CD14-positive monocyte (primary cell): ENCODE measurements at regions not wholly inside any gene's neighbourhood (a gene's known extent, or its start where the extent isn't known, plus 50 kb on each side); places are given as distances from the start of the nearest gene placed in this dataset.

Source experiments
- DNase-seq, 3 donors: peaks; one replicate each; pipeline ENCODE4 v3.0.0-alpha.2; 2011 to 2022
- H2AFZ ChIP-seq: 2 replicates; pipeline ENCODE4 v1.6.0; 2012; ENCODE audit warnings: mild to moderate bottlenecking, low read depth, low read length, inconsistent platforms; ENCODE audit not compliant: insufficient read depth, poor library complexity, severe bottlenecking
- H3K27ac ChIP-seq, 2 donors: 1 replicate in 1 of 2; 2 replicates in 1 of 2; pipeline ENCODE4 v1.5.1; 2012 to 2013; ENCODE audit warnings: low read length in 2 of 2, control low read depth in 1 of 2, inconsistent platforms in 1 of 2, low read depth in 1 of 2, mild to moderate bottlenecking in 1 of 2
- H3K27me3 ChIP-seq, 2 donors: one replicate each; pipeline versions ENCODE4 v1.6.0 to v1.6.1; 2011 to 2013; ENCODE audit warnings: low read length in 2 of 2; ENCODE audit not compliant: control insufficient read depth in 2 of 2, insufficient read depth in 2 of 2
- H3K36me3 ChIP-seq, 2 donors: replicated peaks in 1 of 2; 1 replicate in 1 of 2; 2 replicates in 1 of 2; pipeline versions ENCODE4 v1.5.1 to v1.6.1; 2012 to 2013; ENCODE audit warnings: low read length in 2 of 2, control low read depth in 1 of 2, inconsistent platforms in 1 of 2, mild to moderate bottlenecking in 1 of 2; ENCODE audit not compliant: insufficient read depth in 2 of 2, control insufficient read depth in 1 of 2
- H3K4me1 ChIP-seq, 2 donors: 1 replicate in 1 of 2; 2 replicates in 1 of 2; pipeline versions ENCODE4 v1.5.1 to v1.6.1; 2012 to 2013; ENCODE audit warnings: low read length in 2 of 2, control low read depth in 1 of 2, inconsistent platforms in 1 of 2, mild to moderate bottlenecking in 1 of 2, moderate library complexity in 1 of 2; ENCODE audit not compliant: insufficient read depth in 2 of 2, control insufficient read depth in 1 of 2
- H3K4me2 ChIP-seq: replicated peaks from 2 replicates; pipeline ENCODE3; 2012; ENCODE audit warnings: low read length, moderate library complexity, mild to moderate bottlenecking; ENCODE audit not compliant: poor library complexity, severe bottlenecking; ENCODE audit errors: extremely low read depth
- H3K4me3 ChIP-seq, 3 experiments: fragments of 200-600 bp in 1 of 3; sonication (generic) in 1 of 3; replicated peaks in 1 of 3; 1 replicate in 2 of 3; 2 replicates in 1 of 3; pipeline ENCODE4 v1.5.1; 2011 to 2013; ENCODE audit warnings: low read length in 3 of 3, mild to moderate bottlenecking in 3 of 3, control low read depth in 2 of 3, low read depth in 2 of 3, inconsistent platforms in 1 of 3, moderate library complexity in 1 of 3
- H3K79me2 ChIP-seq: 2 replicates; pipeline ENCODE4 v1.6.0; 2012; ENCODE audit warnings: mild to moderate bottlenecking, control low read depth, inconsistent platforms, low read length, moderate library complexity; ENCODE audit not compliant: insufficient read depth
- H3K9ac ChIP-seq: 2 replicates; pipeline ENCODE4 v1.6.0; 2017; ENCODE audit warnings: low read length, mild to moderate bottlenecking; ENCODE audit not compliant: insufficient read depth, poor library complexity, severe bottlenecking
- H3K9me3 ChIP-seq, 2 donors: replicated peaks in 1 of 2; 1 replicate in 1 of 2; 2 replicates in 1 of 2; pipeline versions ENCODE4 v1.5.1 to v1.6.1; 2012 to 2013; ENCODE audit warnings: low read length in 2 of 2, control low read depth in 1 of 2; ENCODE audit not compliant: control insufficient read depth in 1 of 2, insufficient read depth in 1 of 2
- H4K20me1 ChIP-seq: 2 replicates; pipeline ENCODE4 v1.6.0; 2012; ENCODE audit warnings: mild to moderate bottlenecking, low read length, control low read depth, moderate library complexity; ENCODE audit not compliant: insufficient read depth
- H3K27ac Mint-ChIP-seq, 7 donors: one replicate each; pipeline ENCODE4 v1.8.0; 2020; ENCODE audit warnings: mild to moderate bottlenecking in 7 of 7, mixed read lengths in 7 of 7, moderate library complexity in 6 of 7, inconsistent platforms in 2 of 7
- H3K27me3 Mint-ChIP-seq, 3 donors: one replicate each; pipeline ENCODE4 v1.8.0; 2021 to 2022; ENCODE audit warnings: low read depth in 3 of 3, mild to moderate bottlenecking in 3 of 3, mixed read lengths in 3 of 3, moderate library complexity in 3 of 3, inconsistent platforms in 1 of 3
- H3K36me3 Mint-ChIP-seq, 2 donors: one replicate each; pipeline ENCODE4 v1.8.0; 2020; ENCODE audit warnings: mixed read lengths in 2 of 2, inconsistent platforms in 1 of 2, mild to moderate bottlenecking in 1 of 2
- H3K4me1 Mint-ChIP-seq: one replicate; pipeline ENCODE4 v1.8.0; 2020; ENCODE audit warnings: mild to moderate bottlenecking, mixed read lengths
- H3K4me3 Mint-ChIP-seq, 2 donors: one replicate each; pipeline ENCODE4 v1.8.0; 2020; ENCODE audit warnings: mild to moderate bottlenecking in 2 of 2, mixed read lengths in 2 of 2, moderate library complexity in 1 of 2
- H3K9me3 Mint-ChIP-seq, 7 donors: one replicate each; pipeline ENCODE4 v1.8.0; 2020 to 2022; ENCODE audit warnings: mixed read lengths in 7 of 7, mild to moderate bottlenecking in 6 of 7, moderate library complexity in 6 of 7, inconsistent platforms in 2 of 7
- WGBS: methylation state at CpG from one replicate; pipeline ENCODE4 v1.1.5; 2013; ENCODE audit warnings: missing lambda C conversion rate; ENCODE audit not compliant: insufficient coverage; 5-methylcytosine and 5-hydroxymethylcytosine counted together
- intact Hi-C, 2 donors: fragments of 100-400 bp; cut with micrococcal nuclease; formaldehyde crosslinking; loops; one replicate each; pipeline versions ENCODE4 v1.15.0 to v1.15.1; 2023
- TF ChIP-seq, protein P1 (sequence below): fragments of 200-600 bp; IDR thresholded peaks from one replicate; pipeline ENCODE4 v1.8.0; 2022; ENCODE audit warnings: antibody characterized with exemption, mild to moderate bottlenecking

- no peak overlapping the region for H3K27ac ChIP-seq
- no peak overlapping the region for H3K27ac Mint-ChIP-seq
- H3K4me3 ChIP-seq: no peak overlapping the region
- DNase-seq: no peak
- no peaks in the 10 kb centered on the region for H3K36me3 ChIP-seq
- H3K79me2 ChIP-seq: no peaks in the 10 kb centered on the region
- no peak overlapping the region for H3K4me3 Mint-ChIP-seq
- H3K36me3 Mint-ChIP-seq: no peaks in the 10 kb centered on the region
- no peak overlapping the region for H3K9ac ChIP-seq
- 89% methylated on average over 18 of the region's 20 CpGs for WGBS
- TF ChIP-seq, protein P1, sequence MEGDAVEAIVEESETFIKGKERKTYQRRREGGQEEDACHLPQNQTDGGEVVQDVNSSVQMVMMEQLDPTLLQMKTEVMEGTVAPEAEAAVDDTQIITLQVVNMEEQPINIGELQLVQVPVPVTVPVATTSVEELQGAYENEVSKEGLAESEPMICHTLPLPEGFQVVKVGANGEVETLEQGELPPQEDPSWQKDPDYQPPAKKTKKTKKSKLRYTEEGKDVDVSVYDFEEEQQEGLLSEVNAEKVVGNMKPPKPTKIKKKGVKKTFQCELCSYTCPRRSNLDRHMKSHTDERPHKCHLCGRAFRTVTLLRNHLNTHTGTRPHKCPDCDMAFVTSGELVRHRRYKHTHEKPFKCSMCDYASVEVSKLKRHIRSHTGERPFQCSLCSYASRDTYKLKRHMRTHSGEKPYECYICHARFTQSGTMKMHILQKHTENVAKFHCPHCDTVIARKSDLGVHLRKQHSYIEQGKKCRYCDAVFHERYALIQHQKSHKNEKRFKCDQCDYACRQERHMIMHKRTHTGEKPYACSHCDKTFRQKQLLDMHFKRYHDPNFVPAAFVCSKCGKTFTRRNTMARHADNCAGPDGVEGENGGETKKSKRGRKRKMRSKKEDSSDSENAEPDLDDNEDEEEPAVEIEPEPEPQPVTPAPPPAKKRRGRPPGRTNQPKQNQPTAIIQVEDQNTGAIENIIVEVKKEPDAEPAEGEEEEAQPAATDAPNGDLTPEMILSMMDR: no peak
- peaks cover 1 to 3% (median 2%) of the 10 kb centered on the region in 3 donors for H3K27me3 Mint-ChIP-seq
- no peaks in the 10 kb centered on the region for H3K4me1 ChIP-seq
- peaks cover 0 to 8% (median 2%) of the 10 kb centered on the region in 7 donors for H3K9me3 Mint-ChIP-seq
- H3K4me2 ChIP-seq: no peak overlapping the region
- H3K27me3 ChIP-seq: no peaks in the 10 kb centered on the region
- H3K4me1 Mint-ChIP-seq: no peaks in the 10 kb centered on the region
- no peak overlapping the region for H2AFZ ChIP-seq
- intact Hi-C loops: no loop called here
- H4K20me1 ChIP-seq: no peaks in the 10 kb centered on the region
- peaks cover 0 to 2% of the 10 kb centered on the region in 2 donors for H3K9me3 ChIP-seq
These were observed 232.8 kb downstream of the GLRX3 start for GRCh38 chr10:130368761-130369560.

GRCh38 chr10:130369645-130370381, 233.6 kb downstream of the GLRX3 start:
- H3K9me3 Mint-ChIP-seq: peaks cover 0 to 8% (median 2%) of the 10 kb centered on the region in 7 donors
- peaks cover 0 to 4% (median 2%) of the 10 kb centered on the region in 3 donors for H3K27me3 Mint-ChIP-seq
- Histone ChIP-seq H3K4me2 (no peak overlapping the region), H3K4me3 (no peak overlapping the region), H3K27me3 (no peaks in the 10 kb centered on the region), H3K4me1 (no peaks in the 10 kb centered on the region), H3K36me3 (no peaks in the 10 kb centered on the region), H4K20me1 (no peaks in the 10 kb centered on the region), H2AFZ (no peak overlapping the region), H3K27ac (no peak overlapping the region), H3K79me2 (no peaks in the 10 kb centered on the region), H3K9ac (no peak overlapping the region), H3K9me3 (peaks cover 0 to 4% of the 10 kb centered on the region in 2 donors)
- H3K36me3 Mint-ChIP-seq: no peaks in the 10 kb centered on the region
- H3K4me1 Mint-ChIP-seq: no peaks in the 10 kb centered on the region
- H3K27ac Mint-ChIP-seq: no peak overlapping the region
- intact Hi-C loops: no loop called here
- DNase-seq: no peak
- TF ChIP-seq, protein P1: no peak
- H3K4me3 Mint-ChIP-seq: no peak overlapping the region
- 85% methylated on average over 12 of the region's 13 CpGs for WGBS
